Adrenal gland (tissue), 5 donors: ENCODE measurements at regions not wholly inside any gene's neighbourhood (a gene's known extent, or its start where the extent isn't known, plus 50 kb on each side); places are given as distances from the start of the nearest gene placed in this dataset.

Experiments
- CTCF ChIP-seq, 6 experiments: fragments of 450-650 bp in 4 of 6; fragments of 200-600 bp in 2 of 6; sonication (generic) in 1 of 6; IDR thresholded peaks; 1 replicate in 5 of 6; 2 replicates in 1 of 6; pipeline versions ENCODE4 v1.5.1 to v1.8.0; 2016 to 2021; ENCODE audit warnings: antibody characterized with exemption in 6 of 6, mild to moderate bottlenecking in 2 of 6, moderate library complexity in 1 of 6
- POLR2A ChIP-seq, 2 donors: fragments of 450-650 bp; IDR thresholded peaks; one replicate each; pipeline ENCODE4 v1.6.1; 2017; ENCODE audit warnings: antibody characterized with exemption in 2 of 2, mild to moderate bottlenecking in 2 of 2, moderate library complexity in 1 of 2
- donor health status: DM: no; HTN: no; CAD: no.

- TF ChIP-seq CTCF (IDR thresholded peaks at IDR 0.05) (no peak), POLR2A (IDR thresholded peaks at IDR 0.05) (no peak)
Observed at GRCh38 chr3:150271591-150271960, 136.5 kb upstream of the TSC22D2 start.
